IMR-90 (cell line): ENCODE measurements at regions not wholly inside any gene's neighbourhood (a gene's known extent, or its start where the extent isn't known, plus 50 kb on each side); places are given as distances from the start of the nearest gene placed in this dataset.

Experiments
- ATAC-seq: fragments of 200-7000 bp; cut with Tn5 transposase; 2 replicates; pipeline ENCODE4 v1.9.1; 2020; ENCODE audit warnings: low read depth, mild to moderate bottlenecking, moderate library complexity
- BruUV-seq: library from RNA; stranded (reverse); fragments of 400-500 nt; replicated peaks from 2 replicates; lab custom pipeline; 2021; lab: Mats Ljungman, UMichigan
- CTCF ChIA-PET: fragments of 300-600 bp; formaldehyde crosslinking; extraction: SDS; loops from one replicate; lab custom pipeline; 2021; ENCODE audit warnings: antibody characterized with exemption; lab: Yijun Ruan, JAX
- POLR2A ChIA-PET: fragments of 300-600 bp; sonication (Branson Sonifier 250); formaldehyde crosslinking; loops from one replicate; lab custom pipeline; 2022; ENCODE audit warnings: antibody characterized with exemption; ENCODE audit not compliant: unreplicated experiment; lab: Charles Lee
- DNase-seq: peaks from one replicate; pipeline ENCODE4 v3.0.0; 2013
- H2AFZ ChIP-seq: replicated peaks from 2 replicates; pipeline ENCODE3; 2013; ENCODE audit warnings: low read length, mild to moderate bottlenecking; ENCODE audit not compliant: poor library complexity
- H2AK5ac ChIP-seq: 2 replicates; pipeline ENCODE4 v1.6.1; 2013; ENCODE audit warnings: low read depth, low read length, inconsistent platforms
- H2AK9ac ChIP-seq: replicated peaks from 2 replicates; pipeline ENCODE3; 2013; ENCODE audit warnings: mild to moderate bottlenecking, low read depth, low read length, moderate library complexity; ENCODE audit not compliant: poor library complexity
- H2BK120ac ChIP-seq: 2 replicates; pipeline ENCODE4 v1.6.1; 2013; ENCODE audit warnings: low read depth, low read length, inconsistent platforms
- H2BK15ac ChIP-seq: 3 replicates; pipeline ENCODE4 v1.6.1; 2013; ENCODE audit warnings: low read depth, low read length, inconsistent platforms
- H2BK20ac ChIP-seq: 2 replicates; pipeline ENCODE4 v1.6.1; 2013; ENCODE audit warnings: low read depth, mild to moderate bottlenecking, inconsistent platforms, low read length, moderate library complexity
- H2BK5ac ChIP-seq: 2 replicates; pipeline ENCODE4 v1.6.1; 2013; ENCODE audit warnings: mild to moderate bottlenecking, low read depth, low read length, inconsistent platforms; ENCODE audit not compliant: poor library complexity, severe bottlenecking
- H3K14ac ChIP-seq: replicated peaks from 2 replicates; pipeline ENCODE4 v1.6.1; 2013; ENCODE audit warnings: low read depth, low read length, inconsistent platforms
- H3K18ac ChIP-seq: 2 replicates; pipeline ENCODE4 v1.6.1; 2013; ENCODE audit warnings: low read depth, low read length, control low read depth
- H3K23ac ChIP-seq: 2 replicates; pipeline ENCODE4 v1.6.1; 2013; ENCODE audit warnings: low read depth, low read length, inconsistent platforms
- H3K27ac ChIP-seq: 2 replicates; pipeline ENCODE4 v1.5.1; 2013; ENCODE audit warnings: mild to moderate bottlenecking, control low read depth, low read length; ENCODE audit not compliant: insufficient read depth
- H3K27me3 ChIP-seq: 2 replicates; pipeline ENCODE4 v1.6.1; 2013; ENCODE audit warnings: low read length; ENCODE audit not compliant: control insufficient read depth, insufficient read depth
- H3K36me3 ChIP-seq: 2 replicates; pipeline ENCODE4 v1.6.1; 2013; ENCODE audit warnings: low read length, mixed read lengths; ENCODE audit not compliant: control insufficient read depth, insufficient read depth
- H3K4ac ChIP-seq: 2 replicates; pipeline ENCODE4 v1.6.1; 2013; ENCODE audit warnings: low read depth, low read length, inconsistent platforms
- H3K4me1 ChIP-seq: 2 replicates; pipeline ENCODE4 v1.6.1; 2013; ENCODE audit warnings: low read length, mixed read lengths; ENCODE audit not compliant: control insufficient read depth, insufficient read depth
- H3K4me2 ChIP-seq: 2 replicates; pipeline ENCODE4 v1.6.1; 2013; ENCODE audit warnings: low read depth, mild to moderate bottlenecking, control low read depth, low read length, moderate library complexity
- H3K4me3 ChIP-seq: 2 replicates; pipeline ENCODE4 v1.5.1; 2013; ENCODE audit warnings: low read depth, mild to moderate bottlenecking, control low read depth, low read length, moderate library complexity; ENCODE audit not compliant: insufficient read depth
- H3K56ac ChIP-seq: 2 replicates; pipeline ENCODE4 v1.6.1; 2013; ENCODE audit warnings: low read length, inconsistent platforms; ENCODE audit not compliant: insufficient read depth; ENCODE audit errors: extremely low read depth
- H3K79me1 ChIP-seq, 2 experiments: 2 replicates each; pipeline ENCODE4 v1.6.1; 2013; ENCODE audit warnings: low read length in 2 of 2, inconsistent platforms in 1 of 2, low read depth in 1 of 2
- H3K9ac ChIP-seq: 2 replicates; pipeline ENCODE4 v1.6.1; 2013; ENCODE audit warnings: low read depth, low read length, control low read depth
- H3K9me1 ChIP-seq: 2 replicates; pipeline ENCODE4 v1.6.1; 2013; ENCODE audit warnings: low read length, inconsistent platforms; ENCODE audit not compliant: insufficient read depth
- H3K9me3 ChIP-seq: 2 replicates; pipeline ENCODE4 v1.6.1; 2013; ENCODE audit warnings: low read length; ENCODE audit not compliant: control insufficient read depth, insufficient read depth
- H4K20me1 ChIP-seq: 2 replicates; pipeline ENCODE4 v1.6.1; 2013; ENCODE audit warnings: low read length, inconsistent platforms; ENCODE audit not compliant: insufficient read depth
- H4K5ac ChIP-seq: 2 replicates; pipeline ENCODE4 v1.6.1; 2013; ENCODE audit warnings: mild to moderate bottlenecking, low read depth, low read length, control low read depth
- H4K8ac ChIP-seq, 2 experiments: 2 replicates each; pipeline ENCODE4 v1.6.1; 2013; ENCODE audit warnings: low read depth in 2 of 2, low read length in 2 of 2, control low read depth in 1 of 2, inconsistent platforms in 1 of 2
- H4K91ac ChIP-seq: 2 replicates; pipeline ENCODE4 v1.6.1; 2013; ENCODE audit warnings: low read depth, low read length, inconsistent platforms; ENCODE audit not compliant: insufficient read depth
- CEBPB ChIP-seq: IDR thresholded peaks from 2 replicates; pipeline ENCODE4 v1.6.1; 2012; ENCODE audit warnings: low read depth, low read length, improper control_type of control experiment
- MXI1 ChIP-seq: IDR thresholded peaks from 2 replicates; pipeline ENCODE4 v1.6.1; 2012; ENCODE audit warnings: low read depth, mild to moderate bottlenecking, low read length, moderate library complexity, borderline replicate concordance
- NFE2L2 ChIP-seq: fragments of 150-350 bp; IDR thresholded peaks from 2 replicates; pipeline ENCODE4 v1.6.1; 2016; ENCODE audit warnings: low read depth, mild to moderate bottlenecking, low read length
- RFX5 ChIP-seq: IDR thresholded peaks from 2 replicates; pipeline ENCODE4 v1.8.0; 2012; ENCODE audit warnings: low read depth, mild to moderate bottlenecking, low read length, moderate library complexity
- WGBS, 2 experiments: methylation state at CpG; one replicate each; pipeline versions ENCODE4 v1.1.5 to v1.1.7; 2013; ENCODE audit warnings: missing lambda C conversion rate in 2 of 2; ENCODE audit not compliant: insufficient read length in 1 of 2; ENCODE audit errors: extremely low coverage in 2 of 2; 5-methylcytosine and 5-hydroxymethylcytosine counted together
- dilution Hi-C: fragments of 300-500 bp; cut with HindIII; formaldehyde crosslinking; loops from one replicate; pipeline ENCODE4 v1.14.3; 2018; ENCODE audit warnings: low sequenced_read_pairs; ENCODE audit not compliant: unreplicated experiment
- in situ Hi-C: fragments of 300-500 bp; cut with MboI; formaldehyde crosslinking; loops from 3 replicates; pipeline ENCODE4 v1.14.3; 2019; ENCODE audit warnings: low sequenced_read_pairs, inconsistent platforms, mixed read lengths
- intact Hi-C: fragments of 100-400 bp; cut with micrococcal nuclease; formaldehyde crosslinking; loops from 2 replicates; pipeline ENCODE4 v1.10.0; 2022

DNA sequence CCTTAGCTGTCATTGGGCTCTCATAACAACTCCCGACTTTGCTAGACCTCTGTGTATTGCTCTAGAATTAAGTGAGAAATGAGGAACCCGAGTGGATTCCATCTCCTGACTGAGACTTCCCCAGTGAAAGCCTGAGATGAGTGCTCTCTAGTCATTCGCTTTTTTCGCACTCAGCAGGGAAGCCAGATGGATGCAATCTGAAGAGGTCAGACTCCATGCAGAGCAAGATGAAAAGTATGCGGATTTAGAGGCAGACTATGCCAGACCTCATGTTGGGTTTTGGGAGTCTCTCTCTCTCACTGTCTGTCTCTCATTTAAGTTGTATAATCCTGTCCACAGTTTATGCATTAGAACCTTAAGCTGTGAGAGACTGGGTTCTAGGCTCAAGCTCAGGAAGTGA lies 88.6 kb downstream of the SLC5A7 start:
- no peak overlapping the region for H3K4me3 ChIP-seq
- H2AK9ac ChIP-seq, result no peak overlapping the region
- H3K36me3 ChIP-seq, result no peaks in the 10 kb centered on the region
- H3K4me1 ChIP-seq, result no peaks in the 10 kb centered on the region
- no peak overlapping the region for H3K56ac ChIP-seq
- no peak overlapping the region for H4K8ac ChIP-seq
- no peak overlapping the region for H3K27ac ChIP-seq
- H2BK15ac ChIP-seq, result no peak overlapping the region
- in situ Hi-C loops, result no loop called here
- no peaks in the 10 kb centered on the region for H3K9me1 ChIP-seq
- no peaks in the 10 kb centered on the region; the same call in 1 of the 2 replicates for H3K9me3 ChIP-seq
- no peak overlapping the region for H4K91ac ChIP-seq
- dilution Hi-C loops, result no loop called here
- H3K27me3 ChIP-seq, result no peaks in the 10 kb centered on the region
- intact Hi-C loops, result no loop called here
- H3K23ac ChIP-seq, result no peak overlapping the region
- ATAC-seq (no peak), DNase-seq (no peak)
- H2BK120ac ChIP-seq, result no peak overlapping the region
- 71% methylated on average over 2 of the region's 5 CpGs; no CpG with 5 or more reads in 1 of the 2 experiments for WGBS, 2 experiments
- H2BK20ac ChIP-seq, result no peak overlapping the region
- BruUV-seq, result no TSS peak
- no peaks in the 10 kb centered on the region for H3K79me1 ChIP-seq
- H2BK5ac ChIP-seq, result no peak overlapping the region
- H3K4ac ChIP-seq, result no peak overlapping the region
- TF ChIP-seq MXI1, result no peak
- TF ChIP-seq NFE2L2, result no peak
- TF ChIP-seq CEBPB, result no peak
- TF ChIP-seq RFX5, result no peak
- H3K9ac ChIP-seq, result no peak overlapping the region
- no peak overlapping the region for H2AK5ac ChIP-seq
- no peaks in the 10 kb centered on the region for H4K20me1 ChIP-seq
- no peak overlapping the region for H3K14ac ChIP-seq
- no peak overlapping the region for H2AFZ ChIP-seq
- ChIA-PET POLR2A (no interaction called here), CTCF (interaction anchor here (0.6 kb wide), 1 partner anchor 175 kb away, joined by 3 read pairs; no protein-coding TSS in a partner anchor)
- H3K4me2 ChIP-seq, result no peak overlapping the region
- H3K18ac ChIP-seq, result no peak overlapping the region
- H4K5ac ChIP-seq, result no peak overlapping the region
